NCI-H748 (cell line): ENCODE measurements at regions not wholly inside any gene's neighbourhood (a gene's known extent, or its start where the extent isn't known, plus 50 kb on each side); places are given as distances from the start of the nearest gene placed in this dataset.
A peak's percentile ranks its signal among the peaks of the same experiment; 100 is the strongest.

Experiments used
- DNase-seq: peaks from one replicate; lab custom pipeline; 2025; ENCODE audit not compliant: unreplicated experiment; lab: John Stamatoyannopoulos, UW

DNA sequence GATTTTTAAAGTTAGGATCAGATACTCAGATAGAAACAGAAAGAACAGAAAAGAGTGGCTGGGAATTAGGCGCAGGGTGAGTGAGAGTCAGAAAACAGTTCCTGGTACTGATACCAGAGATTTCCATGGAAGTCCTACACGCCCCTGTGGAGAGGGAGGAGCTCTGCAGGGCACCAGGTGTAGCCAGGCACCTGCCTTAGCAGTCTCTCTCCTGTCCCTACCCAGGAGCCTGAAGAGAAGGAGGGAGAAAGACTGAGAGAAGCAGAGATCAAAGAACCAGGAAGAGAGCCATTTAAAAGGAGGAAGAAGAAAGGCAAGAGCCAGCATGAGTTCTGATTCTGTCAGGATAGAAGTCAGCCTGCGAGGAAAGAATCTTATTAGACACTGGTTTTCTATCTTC, 65.0 kb downstream of the CBLN1 start:
- peak; percentile 1 for DNase-seq

DNA sequence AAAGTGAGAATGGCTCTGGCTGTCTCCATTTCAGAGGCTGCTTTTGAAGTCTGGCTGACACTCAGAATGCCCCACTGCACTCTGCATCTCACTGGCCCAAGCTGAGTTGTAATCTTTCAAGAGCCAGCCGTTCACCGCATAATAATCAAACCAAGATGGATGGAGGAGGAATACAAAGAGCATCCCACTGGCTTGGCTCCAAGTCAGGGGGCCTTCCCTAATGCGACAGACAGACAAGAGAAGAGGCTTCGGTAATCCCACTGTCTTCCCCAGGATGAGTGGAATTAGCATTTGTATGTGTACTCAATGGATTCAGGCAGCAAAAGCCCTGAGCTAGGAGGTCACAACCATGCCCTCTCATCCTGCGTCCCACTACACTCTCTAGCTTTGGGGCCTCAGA, 68.0 kb downstream of the CBLN1 start:
- no peak for DNase-seq

DNA sequence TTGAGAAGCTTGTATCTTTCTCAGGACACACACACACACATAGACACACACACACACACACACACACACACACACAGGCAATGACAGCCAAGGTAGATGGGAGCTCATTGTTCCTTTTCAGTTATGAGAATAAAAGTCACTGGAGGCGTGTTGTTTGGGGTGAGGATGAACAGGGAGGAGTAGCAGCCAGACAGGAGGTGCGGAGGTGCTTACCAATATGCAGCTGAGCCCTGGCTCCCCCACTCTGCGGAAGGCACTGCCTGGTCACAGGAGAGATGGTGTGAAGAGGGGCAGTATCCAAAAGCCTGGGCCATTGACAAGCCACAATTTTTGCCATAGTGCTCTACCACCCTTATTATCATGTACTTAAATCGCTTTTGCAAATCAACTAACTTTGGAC, 77.4 kb downstream of the CBLN1 start:
- no peak for DNase-seq

DNA sequence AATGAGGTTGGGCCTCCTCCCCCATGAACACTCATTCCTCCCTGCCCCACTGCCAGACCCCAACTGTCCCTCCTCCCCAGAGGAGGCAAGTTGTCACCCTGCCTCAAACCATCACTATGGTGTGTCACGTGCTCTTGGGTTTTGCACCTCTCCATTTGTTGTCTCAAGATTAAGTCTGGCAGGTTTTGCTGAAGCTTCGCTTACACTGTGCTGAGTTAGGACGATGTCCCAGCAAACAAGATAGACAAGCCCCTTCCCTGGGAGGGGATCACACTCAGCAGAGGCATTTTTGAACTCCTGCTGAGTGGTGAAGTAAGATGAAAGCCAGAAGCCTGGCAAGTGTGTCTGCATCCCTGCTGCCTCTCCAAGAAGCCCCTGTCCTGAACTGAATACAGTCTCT, 78.3 kb downstream of the CBLN1 start:
- DNase-seq, result no peak

GRCh38 chr16:49201118-49201517, 80.5 kb downstream of the CBLN1 start:
- DNase-seq, result no peak

DNA sequence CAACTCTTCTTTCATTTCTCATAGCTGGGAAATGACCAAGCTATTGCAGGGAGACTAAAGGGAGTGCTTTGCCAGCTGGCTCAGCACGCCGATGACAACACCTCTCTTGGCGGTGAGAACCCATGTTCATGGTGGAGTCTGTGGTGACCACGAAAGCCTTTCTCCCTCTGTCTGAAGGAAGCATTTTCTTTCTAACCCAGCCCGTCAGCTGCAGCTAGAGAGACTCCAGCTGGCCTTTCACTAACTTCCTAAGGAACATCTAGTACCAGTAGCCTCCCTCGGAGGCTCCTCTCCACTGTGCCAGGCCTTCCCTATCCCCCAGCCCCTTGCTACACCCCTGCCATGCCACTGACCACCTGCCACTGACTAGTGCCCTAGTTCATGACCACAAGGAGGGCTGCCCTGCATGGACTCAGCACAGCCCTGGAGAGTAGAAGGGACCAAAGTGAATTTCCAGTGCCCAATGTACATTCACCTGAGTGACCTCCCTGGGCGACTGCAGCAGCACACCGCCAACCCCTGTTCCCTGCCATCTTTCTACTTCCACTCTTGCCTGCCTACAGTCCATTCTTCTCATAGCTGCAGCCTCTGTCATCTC, 81.3 kb downstream of the CBLN1 start:
- no peak for DNase-seq

GRCh38 chr16:49195237-49195548, 86.4 kb downstream of the CBLN1 start:
- DNase-seq, result peak; percentile 20

GRCh38 chr16:49194537-49195236, 87.0 kb downstream of the CBLN1 start:
- DNase-seq, result peak; percentile 20

- no peak for DNase-seq
Observed at GRCh38 chr16:49193596-49193995, 88.0 kb downstream of the CBLN1 start.

- no peak for DNase-seq
Observed at GRCh38 chr16:49189286-49189685, 92.4 kb downstream of the CBLN1 start.

GRCh38 chr16:49183911-49184310, 97.7 kb downstream of the CBLN1 start:
- peak; percentile 78 for DNase-seq

- peak; percentile 70 for DNase-seq
Observed at GRCh38 chr16:49181791-49182518, 99.7 kb downstream of the CBLN1 start.

- DNase-seq, result no peak
Observed at GRCh38 chr16:49179714-49180330, 101.8 kb downstream of the CBLN1 start.

DNA sequence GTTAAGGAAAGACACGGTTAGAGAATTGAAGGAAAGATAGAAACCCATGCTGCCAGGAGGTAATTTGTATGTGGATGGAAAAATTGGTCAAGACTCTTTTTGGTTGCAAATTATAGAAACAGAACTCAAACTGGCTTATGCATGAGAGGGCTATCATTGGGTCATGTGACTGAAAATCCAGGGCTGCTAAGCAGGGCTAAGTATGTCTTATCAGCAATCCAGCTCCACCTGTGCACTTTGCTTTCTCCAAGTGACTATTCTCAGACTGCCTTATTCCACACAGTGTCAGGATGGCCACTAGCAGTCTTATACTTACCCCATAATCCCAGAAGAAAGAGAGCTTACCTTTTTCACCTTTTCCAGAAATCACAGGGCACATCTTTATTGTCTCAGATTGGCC, 113.5 kb downstream of the CBLN1 start:
- DNase-seq, result no peak

- DNase-seq, result no peak
Observed at GRCh38 chr16:49165025-49165424, 116.6 kb downstream of the CBLN1 start.

DNA sequence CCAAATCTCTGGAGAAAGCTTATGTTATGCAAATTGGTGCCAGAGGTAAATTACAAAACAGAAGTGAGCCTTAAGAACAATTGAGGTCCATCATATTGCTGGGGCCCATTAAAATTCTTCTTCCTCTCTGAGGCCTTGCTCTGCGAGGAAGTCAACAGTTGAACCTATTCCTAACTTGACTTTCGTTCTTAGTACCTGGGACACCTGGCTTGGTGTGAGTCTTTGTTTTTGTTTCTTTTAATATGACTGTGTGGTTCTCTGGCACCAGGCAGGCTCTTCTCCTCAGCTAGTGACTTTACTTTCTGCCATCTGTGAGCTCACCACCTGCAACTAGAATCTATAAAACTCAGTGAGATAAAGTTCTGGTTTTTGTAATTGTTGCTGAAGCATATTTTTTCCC, 120.4 kb downstream of the CBLN1 start:
- no peak for DNase-seq

DNA sequence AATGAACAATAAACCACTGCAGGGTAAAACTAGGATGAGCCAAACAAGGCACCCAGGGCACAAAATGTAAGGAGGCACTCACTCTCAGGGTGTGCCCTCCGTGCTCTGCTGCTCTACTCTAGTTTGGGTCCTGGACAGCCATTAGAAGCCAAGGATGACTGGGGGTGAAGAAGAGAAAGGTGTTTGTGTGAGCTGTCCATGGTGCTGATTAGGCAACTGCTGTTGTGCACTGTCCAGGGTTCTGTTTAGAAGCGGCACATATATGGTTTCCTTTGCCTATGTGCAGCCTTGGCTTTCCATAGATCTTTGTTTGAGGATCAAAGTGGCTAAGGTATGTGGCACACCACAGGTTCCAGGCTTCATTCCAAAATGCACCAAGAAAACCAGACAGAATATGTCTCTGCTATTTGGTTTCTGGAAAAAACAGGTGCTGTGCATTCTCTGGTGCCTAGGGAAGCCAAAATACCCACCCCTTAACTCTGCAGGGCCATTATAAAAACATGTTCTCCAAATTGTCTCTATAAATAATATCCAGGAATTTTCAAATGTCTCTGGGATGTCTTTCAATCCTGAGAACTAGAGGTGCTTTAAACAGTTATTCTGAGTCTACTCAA, 123.5 kb downstream of the CBLN1 start:
- no peak for DNase-seq

- peak; percentile 25 for DNase-seq
Observed at GRCh38 chr16:49150341-49150740, 131.3 kb downstream of the CBLN1 start.

DNA sequence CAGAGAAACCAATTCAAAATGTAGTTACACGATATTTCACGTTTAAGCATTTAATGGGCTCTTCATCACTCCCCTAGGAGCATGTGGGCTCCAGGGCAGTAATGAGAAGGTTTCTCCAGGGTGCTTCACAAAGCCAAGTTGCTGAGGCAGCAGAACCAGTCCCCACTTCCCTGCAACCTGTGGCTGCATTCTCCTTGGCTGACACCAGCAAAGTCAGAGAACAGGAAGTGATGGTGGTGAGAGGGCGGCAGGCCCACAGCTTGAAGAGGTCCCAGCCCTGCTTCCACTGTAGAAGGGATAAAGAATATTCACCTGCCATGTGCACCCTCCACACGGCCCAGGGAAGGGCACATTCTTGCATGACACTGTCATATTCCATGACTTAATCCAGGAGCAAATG, 133.2 kb downstream of the CBLN1 start:
- DNase-seq, result no peak

GRCh38 chr16:49140618-49141017, 141.0 kb downstream of the CBLN1 start:
- no peak for DNase-seq

GRCh38 chr16:49130397-49130796, 151.2 kb downstream of the CBLN1 start:
- DNase-seq, result no peak

DNA sequence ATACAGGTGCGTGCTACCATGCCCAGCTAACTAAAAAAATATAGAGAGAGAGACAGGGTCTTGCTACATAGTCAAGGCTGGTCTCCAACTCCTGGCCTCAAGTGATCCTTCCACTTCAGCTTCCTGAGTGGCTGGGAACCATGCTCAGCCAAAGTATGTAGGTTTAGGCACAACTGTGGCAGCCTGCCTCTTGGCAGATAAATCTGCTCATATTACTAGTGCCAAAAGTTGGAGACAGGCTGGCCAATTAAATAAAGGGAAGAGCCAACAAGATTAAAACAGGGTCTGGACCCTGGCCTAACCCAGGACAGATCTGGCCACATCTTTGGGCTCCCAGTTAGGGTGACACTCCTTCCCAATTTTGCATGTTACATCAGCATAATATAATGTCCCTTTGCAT, 151.7 kb downstream of the CBLN1 start:
- no peak for DNase-seq
